ENCODE measurements at regions not wholly inside any gene's neighbourhood (a gene's known extent, or its start where the extent isn't known, plus 50 kb on each side); places are given as distances from the start of the nearest gene placed in this dataset.

DNA sequence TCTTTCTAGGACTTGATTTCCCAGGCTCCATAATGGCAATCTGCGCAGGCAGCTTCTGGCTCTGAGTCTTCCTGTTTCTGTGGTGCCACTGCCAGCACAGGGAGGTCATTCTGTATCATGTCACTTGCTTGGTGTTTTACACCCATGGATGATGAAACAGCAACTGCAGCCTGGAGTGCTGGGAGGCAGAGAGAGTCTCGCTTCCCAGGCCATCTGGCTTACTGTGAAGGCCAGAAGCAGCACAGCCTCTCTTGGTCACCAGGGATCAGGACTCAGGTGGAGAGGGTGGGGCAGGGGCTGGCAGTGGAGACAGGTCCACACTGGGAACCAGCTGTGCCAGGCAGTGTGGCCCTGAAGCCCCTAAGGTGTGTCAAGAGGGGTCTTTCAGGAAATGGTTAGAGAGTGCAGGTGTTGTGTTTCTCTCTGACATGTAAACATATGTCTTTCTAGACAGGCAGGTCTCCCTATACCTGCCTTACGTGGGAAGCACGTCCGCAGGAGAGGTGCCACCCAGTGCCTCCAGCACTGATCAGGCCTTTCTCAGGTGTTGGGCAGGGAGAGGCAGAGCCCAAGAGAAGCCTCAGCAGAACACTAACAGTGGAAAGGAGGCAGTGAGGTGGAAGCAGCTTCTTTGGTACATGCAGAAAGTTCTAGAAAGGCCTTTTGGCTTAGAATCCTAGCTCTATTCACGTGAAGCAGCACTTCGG lies 71.4 kb downstream of the INSIG1 start:
- TF ChIP-seq SPI1 (IDR thresholded peaks at IDR 0.05; ENCODE audit: low read depth, low read length) (no peak), POLR2A (IDR thresholded peaks at IDR 0.05; ENCODE audit: low read depth, low read length) (no peak), POLR2AphosphoS5 (IDR thresholded peaks at IDR 0.05; ENCODE audit: low read depth, low read length) (no peak), TAF1 (IDR thresholded peaks at IDR 0.05; ENCODE audit: low read depth, low read length) (no peak), PAX5 (IDR thresholded peaks at IDR 0.05; ENCODE audit: insufficient read depth, low read length, severe bottlenecking) (no peak)
